PC-3 (cell line): ENCODE measurements at regions not wholly inside any gene's neighbourhood (a gene's known extent, or its start where the extent isn't known, plus 50 kb on each side); places are given as distances from the start of the nearest gene placed in this dataset.

Experiments
- CTCF ChIP-seq: fragments of 300-600 bp; sonication (generic); conservative IDR thresholded peaks from 2 replicates; pipeline ENCODE4 v1.5.1; 2017; ENCODE audit warnings: antibody characterized with exemption, low read depth, mild to moderate bottlenecking, low read length
- EZH2 ChIP-seq: fragments of 300-600 bp; sonication (generic); IDR thresholded peaks from one replicate; pipeline ENCODE4 v1.6.1; 2017; ENCODE audit warnings: antibody characterized with exemption, mild to moderate bottlenecking, low read length; ENCODE audit not compliant: unreplicated experiment

DNA sequence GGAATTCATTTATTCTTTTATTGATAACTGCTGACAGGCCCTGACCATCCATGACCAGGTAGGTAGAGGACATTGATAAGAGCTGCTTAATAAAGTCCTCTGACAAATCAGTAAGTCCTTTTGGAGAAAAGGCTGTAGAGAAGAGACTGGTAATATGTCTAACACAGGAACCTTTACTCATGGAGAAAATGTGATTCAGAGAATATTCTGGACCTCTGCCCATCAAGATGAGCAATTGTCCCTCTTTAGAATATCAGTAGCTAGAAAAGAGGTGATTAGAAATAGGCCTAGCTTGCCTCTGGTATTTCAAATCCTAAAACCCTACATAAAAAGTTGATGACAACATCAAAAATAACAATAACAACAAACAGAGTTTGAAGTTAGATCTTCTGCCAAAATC lies 642.3 kb downstream of the TBC1D4 start:
- TF ChIP-seq CTCF, result no peak
- no peak for TF ChIP-seq EZH2
